K562 (cell line): ENCODE measurements at regions not wholly inside any gene's neighbourhood (a gene's known extent, or its start where the extent isn't known, plus 50 kb on each side); places are given as distances from the start of the nearest gene placed in this dataset.

Experiments used
- ATAC-seq: fragments of 200-7000 bp; cut with Tn5 transposase; 3 replicates; pipeline ENCODE4 v1.9.1; 2020; ENCODE audit warnings: moderate library complexity
- BruUV-seq: library from RNA; stranded (reverse); fragments of 400-500 nt; replicated peaks from 2 replicates; lab custom pipeline; 2021; lab: Mats Ljungman, UMichigan
- CTCF ChIA-PET: fragments of 300-600 bp; formaldehyde crosslinking; extraction: SDS; loops from one replicate; lab custom pipeline; 2021; ENCODE audit warnings: low intra/inter-chr PET ratio; lab: Yijun Ruan, JAX
- POLR2A ChIA-PET: fragments of 300-600, 350-650 bp; sonication (Branson Sonifier 250); formaldehyde crosslinking; extraction: SDS; loops from one replicate; lab custom pipeline; 2021; ENCODE audit warnings: antibody characterized with exemption, inconsistent platforms; lab: Yijun Ruan, JAX
- DNase-seq, 4 experiments: peaks; one replicate each; pipeline versions ENCODE4 v3.0.0 to v3.0.0-alpha.2; 2011 to 2018; ENCODE audit warnings: low spot score in 3 of 4, mixed read lengths in 3 of 4; ENCODE audit errors: extremely low read depth in 1 of 4
- FAIRE-seq: peaks from 2 replicates; lab custom pipeline; 2011; peaks lifted over from hg19 to GRCh38; lab: Jason Lieb, UNC
- H2AFZ ChIP-seq: 2 replicates; pipeline ENCODE4 v1.6.0; 2011; ENCODE audit warnings: low read depth, low read length, control low read depth, inconsistent platforms
- H3K27ac ChIP-seq: fragments of 200-600 bp; 3 replicates; pipeline ENCODE4 v1.8.0; 2011; ENCODE audit warnings: low read depth, mild to moderate bottlenecking, control low read depth, inconsistent platforms, low read length, moderate library complexity, mixed read lengths; ENCODE audit errors: extremely low read depth
- H3K27me3 ChIP-seq, 2 experiments: fragments of 300-600 bp in 1 of 2; 2 replicates in 1 of 2; 3 replicates in 1 of 2; pipeline versions ENCODE4 v1.6.0 to v1.8.0; 2011; ENCODE audit warnings: inconsistent platforms in 2 of 2, low read length in 2 of 2, mild to moderate bottlenecking in 1 of 2, mixed read lengths in 1 of 2, moderate library complexity in 1 of 2; ENCODE audit not compliant: control insufficient read depth in 2 of 2, insufficient read depth in 2 of 2
- H3K36me3 ChIP-seq: fragments of 300-600 bp; 3 replicates; pipeline ENCODE4 v1.8.0; 2011; ENCODE audit warnings: mild to moderate bottlenecking, low read length, inconsistent platforms; ENCODE audit not compliant: control insufficient read depth, insufficient read depth
- H3K4me1 ChIP-seq, 2 experiments: fragments of 200-600 bp in 1 of 2; replicated peaks in 1 of 2; 2 replicates in 1 of 2; 3 replicates in 1 of 2; pipeline versions ENCODE4 v1.5.1 to v1.8.0; 2011; ENCODE audit warnings: inconsistent platforms in 2 of 2, low read length in 2 of 2, mild to moderate bottlenecking in 1 of 2, mixed read lengths in 1 of 2, moderate library complexity in 1 of 2; ENCODE audit not compliant: control insufficient read depth in 2 of 2, insufficient read depth in 2 of 2
- H3K4me2 ChIP-seq: 2 replicates; pipeline ENCODE4 v1.6.1; 2011; ENCODE audit warnings: low read length, control low read depth, inconsistent platforms, mixed read lengths; ENCODE audit not compliant: insufficient read depth
- H3K4me3 ChIP-seq: fragments of 200-600 bp; sonication (generic), shearing (Covaris generic); 2 replicates; pipeline ENCODE4 v1.5.1; 2016; ENCODE audit warnings: control low read depth, inconsistent platforms
- H3K79me2 ChIP-seq: fragments of 200-600 bp; 3 replicates; pipeline ENCODE4 v1.8.0; 2011; ENCODE audit warnings: low read length, inconsistent platforms; ENCODE audit not compliant: control insufficient read depth, insufficient read depth
- H3K9ac ChIP-seq, 2 experiments: 2 replicates each; pipeline versions ENCODE4 v1.6.0 to v1.6.1; 2011; ENCODE audit warnings: low read depth in 2 of 2, low read length in 2 of 2, control low read depth in 1 of 2, inconsistent platforms in 1 of 2, mild to moderate bottlenecking in 1 of 2, mixed read lengths in 1 of 2; ENCODE audit not compliant: insufficient read depth in 1 of 2
- H3K9me1 ChIP-seq: one replicate; pipeline ENCODE4 v1.6.0; 2011; ENCODE audit warnings: inconsistent platforms, mild to moderate bottlenecking, low read length, moderate library complexity; ENCODE audit not compliant: control insufficient read depth, insufficient read depth
- H3K9me3 ChIP-seq: replicated peaks from 2 replicates; pipeline ENCODE4 v1.5.1; 2011; ENCODE audit warnings: low read depth, low read length, inconsistent platforms; ENCODE audit not compliant: control insufficient read depth, insufficient read depth
- H4K20me1 ChIP-seq: replicated peaks from 2 replicates; pipeline ENCODE4 v1.6.1; 2011; ENCODE audit warnings: low read length, inconsistent platforms, mixed read lengths; ENCODE audit not compliant: control insufficient read depth, insufficient read depth
- BDP1 ChIP-seq: IDR thresholded peaks from 3 replicates; pipeline ENCODE4 v1.6.1; 2011; ENCODE audit not compliant: insufficient read length, insufficient read depth
- CBX2 ChIP-seq: fragments of 200-600 bp; sonication (generic); IDR thresholded peaks from one replicate; pipeline ENCODE4 v1.6.1; 2012; ENCODE audit warnings: mild to moderate bottlenecking, low read length, inconsistent platforms; ENCODE audit not compliant: insufficient read depth, poor library complexity, severe bottlenecking
- DEAF1 ChIP-seq: fragments of 450-650 bp; formaldehyde crosslinking; IDR thresholded peaks from 2 replicates; pipeline ENCODE4 v1.4.0; 2020; ENCODE audit warnings: mild to moderate bottlenecking, moderate library complexity
- KLF13 ChIP-seq: fragments of 450-650 bp; IDR thresholded peaks from 2 replicates; pipeline ENCODE4 v1.6.1; 2016; ENCODE audit warnings: missing genetic modification characterization, low read depth, mild to moderate bottlenecking, missing compliant biosample characterization, moderate library complexity, borderline replicate concordance
- MCM7 ChIP-seq, 2 experiments: fragments of 450-650 bp; IDR thresholded peaks; 2 replicates each; pipeline ENCODE4 v1.6.1; 2016 to 2018
- PCBP2 ChIP-seq: fragments of 200-400 bp; formaldehyde crosslinking; IDR thresholded peaks from 2 replicates; pipeline ENCODE4 v1.6.1; 2018; ENCODE audit warnings: low read length, low read depth, mild to moderate bottlenecking, moderate library complexity; ENCODE audit not compliant: poor library complexity, severe bottlenecking
- RAD21 ChIP-seq, 2 experiments: fragments of 250-450 bp in 1 of 2; fragments of 450-650 bp in 1 of 2; sonication (Bioruptor Pico) in 1 of 2; formaldehyde crosslinking in 1 of 2; IDR thresholded peaks in 1 of 2; conservative IDR thresholded peaks in 1 of 2; 2 replicates each; pipeline versions ENCODE4 v1.4.0 to v1.8.0; 2020 to 2022; ENCODE audit warnings: mild to moderate bottlenecking in 2 of 2, moderate library complexity in 1 of 2
- SOX6 ChIP-seq: fragments of 450-650 bp; IDR thresholded peaks from 2 replicates; pipeline ENCODE4 v1.6.1; 2014; ENCODE audit warnings: mild to moderate bottlenecking
- in situ Hi-C: fragments of 300-500 bp; cut with MboI; formaldehyde crosslinking; loops from 4 replicates; pipeline ENCODE4 v1.15.0; 2018; ENCODE audit warnings: inconsistent platforms, mixed read lengths
- intact Hi-C: fragments of 100-400 bp; cut with micrococcal nuclease; formaldehyde crosslinking; loops from 2 replicates; pipeline ENCODE4 v1.14.2; 2022

- TF ChIP-seq DEAF1 (CRISPR knock-in tag) (no peak), MCM7 (IDR thresholded peaks at IDR 0.05) (no peak), BDP1 (no peak)
Measured at GRCh38 chr5:28903643-28904042, 1865.3 kb upstream of the CDH9 start (continued).

GRCh38 chr5:28896949-28897348, 1858.6 kb upstream of the CDH9 start:
- Histone ChIP-seq H3K27me3 (no peaks in the 10 kb centered on the region), H2AFZ (no peak overlapping the region), H3K27ac (no peak overlapping the region), H3K79me2 (no peaks in the 10 kb centered on the region; the same call in 2 of the 3 replicates), H3K9me1 (no peaks in the 10 kb centered on the region), H3K9me3 (no peaks in the 10 kb centered on the region), H3K4me2 (no peak overlapping the region), H3K4me3 (no peak overlapping the region), H4K20me1 (no peaks in the 10 kb centered on the region), H3K36me3 (no peaks in the 10 kb centered on the region), H3K9ac (no peak overlapping the region), H3K4me1 (no peaks in the 10 kb centered on the region)
- DNase-seq, result no peak
- FAIRE-seq, result no peak
- intact Hi-C loops, result no loop called here
- no TSS peak for BruUV-seq
- TF ChIP-seq PCBP2 (no peak), RAD21 (CRISPR knock-in tag; conservative IDR thresholded peaks at IDR 0.05 in 1 of 2, IDR thresholded peaks at IDR 0.05 in 1 of 2) (0 out of 4 replicates have a peak, but pooled peaks of 1 of the 2 experiments have one; percentile 6), KLF13 (tag) (no peak), CBX2 (no peak), SOX6 (no peak)
- no peak for ATAC-seq
- in situ Hi-C loops, result no loop called here
- ChIA-PET POLR2A (no interaction called here), CTCF (interaction anchor here (0.6 kb wide), 1 partner anchor 573 kb away, joined by 3 read pairs; no protein-coding TSS in a partner anchor)
